NCI-H2029 treated with DMSO at 0.1 percent for 48 hours (cell line): ENCODE measurements at regions not wholly inside any gene's neighbourhood (a gene's known extent, or its start where the extent isn't known, plus 50 kb on each side); places are given as distances from the start of the nearest gene placed in this dataset.
A peak's percentile ranks its signal among the peaks of the same experiment; 100 is the strongest.

Experiments
- DNase-seq: peaks from one replicate; lab custom pipeline; 2025; lab: John Stamatoyannopoulos, UW

GRCh38 chr6:105907991-105908390, 178.1 kb upstream of the PRDM1 start:
- no peak for DNase-seq

GRCh38 chr6:105907301-105907700, 178.8 kb upstream of the PRDM1 start:
- no peak for DNase-seq

GRCh38 chr6:105902401-105903031, 183.6 kb upstream of the PRDM1 start:
- DNase-seq = no peak

GRCh38 chr6:105901583-105901982, 184.6 kb upstream of the PRDM1 start:
- DNase-seq = no peak

- no peak for DNase-seq
Measured at GRCh38 chr6:105900125-105900937, 185.8 kb upstream of the PRDM1 start.

GRCh38 chr6:105898286-105898685, 187.8 kb upstream of the PRDM1 start:
- DNase-seq = no peak

- no peak for DNase-seq
Measured at GRCh38 chr6:105897131-105897530, 189.0 kb upstream of the PRDM1 start.

- DNase-seq = peak; percentile 11
Measured at GRCh38 chr6:105896821-105897095, 189.4 kb upstream of the PRDM1 start.

- DNase-seq = no peak
Measured at GRCh38 chr6:105896052-105896820, 189.9 kb upstream of the PRDM1 start.

- no peak for DNase-seq
Measured at GRCh38 chr6:105894556-105894955, 191.6 kb upstream of the PRDM1 start.

GRCh38 chr6:105893741-105894140, 192.4 kb upstream of the PRDM1 start:
- DNase-seq = no peak

GRCh38 chr6:105892577-105893262, 193.4 kb upstream of the PRDM1 start:
- DNase-seq = no peak

- no peak for DNase-seq
Measured at GRCh38 chr6:105890521-105891244, 195.5 kb upstream of the PRDM1 start.

- DNase-seq = no peak
Measured at GRCh38 chr6:105889902-105890301, 196.2 kb upstream of the PRDM1 start.

- DNase-seq = no peak
Measured at GRCh38 chr6:105886814-105887544, 199.2 kb upstream of the PRDM1 start.

GRCh38 chr6:105886066-105886813, 199.9 kb upstream of the PRDM1 start:
- DNase-seq = no peak

- DNase-seq = no peak
Measured at GRCh38 chr6:105884426-105884825, 201.7 kb upstream of the PRDM1 start.

- DNase-seq = no peak
Measured at GRCh38 chr6:105884011-105884410, 202.1 kb upstream of the PRDM1 start.

GRCh38 chr6:105882828-105883227, 203.3 kb upstream of the PRDM1 start:
- no peak for DNase-seq

GRCh38 chr6:105882121-105882803, 203.9 kb upstream of the PRDM1 start:
- DNase-seq = no peak
